Prostate gland (tissue), 2 donors: ENCODE measurements at regions not wholly inside any gene's neighbourhood (a gene's known extent, or its start where the extent isn't known, plus 50 kb on each side); places are given as distances from the start of the nearest gene placed in this dataset.

Experiments used
- CTCF ChIP-seq, 4 experiments: fragments of 200-600 bp in 2 of 4; fragments of 450-650 bp in 2 of 4; sonication (generic) in 2 of 4; IDR thresholded peaks; 1 replicate in 3 of 4; 2 replicates in 1 of 4; pipeline ENCODE4 v1.5.1; 2016 to 2019; ENCODE audit warnings: antibody characterized with exemption in 4 of 4, mild to moderate bottlenecking in 2 of 4, moderate library complexity in 2 of 4
- POLR2A ChIP-seq: fragments of 450-650 bp; IDR thresholded peaks from one replicate; pipeline ENCODE4 v1.6.1; 2016; ENCODE audit warnings: antibody characterized with exemption, mild to moderate bottlenecking

GRCh38 chr3:46119253-46119652 is 88.9 kb downstream of the CCR1 start:
- TF ChIP-seq CTCF (IDR thresholded peaks at IDR 0.05) (no peak), POLR2A (no peak)
